NCI-H460 (cell line): ENCODE measurements at regions not wholly inside any gene's neighbourhood (a gene's known extent, or its start where the extent isn't known, plus 50 kb on each side); places are given as distances from the start of the nearest gene placed in this dataset.
"Not testable (repeated sequence)": the region's sequence is repeated elsewhere in the genome, so short reads cannot be mapped to it uniquely, and the experiment has no call there.

Experiments used
- DNase-seq: peaks from one replicate; pipeline ENCODE4 v3.0.0-alpha.2; 2016; ENCODE audit warnings: low read depth; ENCODE audit errors: extremely low read depth

DNA sequence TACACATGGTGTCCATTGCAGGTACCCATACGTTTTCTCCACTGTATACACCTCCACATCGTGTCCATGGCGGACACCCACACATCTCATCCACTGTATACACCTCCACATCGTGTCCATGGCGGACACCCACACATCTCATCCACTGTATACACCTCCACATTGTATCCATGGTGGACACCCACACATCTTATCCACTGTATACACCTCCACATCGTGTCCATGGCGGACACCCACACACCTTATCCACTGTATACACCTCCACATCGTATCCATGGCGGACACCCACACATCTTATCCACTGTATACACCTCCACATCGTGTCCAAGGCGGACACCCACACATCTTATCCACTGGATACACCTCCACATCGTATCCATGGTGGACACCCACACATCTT, 50.4 kb upstream of the TTC34 start:
- DNase-seq: not testable (repeated sequence)

- no peak for DNase-seq
These were observed 52.2 kb upstream of the TTC34 start for GRCh38 chr1:2853711-2854110.

DNA sequence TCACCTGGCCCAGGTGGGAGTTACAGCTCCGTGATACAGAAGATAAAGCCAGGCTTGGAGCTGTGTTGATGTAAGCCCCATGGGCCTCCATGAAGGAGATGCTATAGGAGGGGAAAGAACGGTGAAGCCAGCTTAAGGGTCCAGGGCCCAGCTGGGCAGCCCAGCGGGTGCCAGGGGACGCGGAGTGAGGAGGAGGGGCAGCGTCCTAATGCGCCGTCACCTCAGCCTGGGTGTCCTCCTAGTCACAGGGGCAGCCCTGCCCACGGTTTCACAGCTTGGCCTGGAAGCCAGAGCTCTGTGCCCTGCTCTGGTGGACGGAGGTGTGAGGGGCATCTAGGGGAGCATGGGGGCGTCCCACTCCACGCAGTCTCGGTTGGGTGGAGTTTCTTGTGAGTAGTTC, 52.7 kb upstream of the TTC34 start:
- DNase-seq: no peak

DNA sequence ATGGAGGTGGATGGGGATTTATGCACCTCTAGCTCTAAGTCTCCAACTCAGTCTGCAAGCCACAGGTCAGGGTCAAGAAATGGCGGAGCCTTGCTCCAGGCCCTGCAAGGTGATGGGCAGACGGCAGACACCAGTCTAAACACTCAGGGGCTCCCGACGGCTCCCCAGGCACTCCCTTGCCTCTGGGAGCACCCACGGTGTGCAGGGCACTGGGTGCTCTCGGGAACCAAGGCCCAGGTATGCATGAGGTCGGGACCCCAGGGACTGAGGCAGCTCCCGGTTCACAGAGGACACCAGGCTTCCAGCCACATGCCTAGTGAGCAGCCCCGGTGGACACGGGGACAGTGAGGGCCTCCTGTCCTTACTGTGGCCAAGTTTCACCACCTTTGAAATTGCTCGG, 53.1 kb upstream of the TTC34 start:
- DNase-seq: no peak

DNA sequence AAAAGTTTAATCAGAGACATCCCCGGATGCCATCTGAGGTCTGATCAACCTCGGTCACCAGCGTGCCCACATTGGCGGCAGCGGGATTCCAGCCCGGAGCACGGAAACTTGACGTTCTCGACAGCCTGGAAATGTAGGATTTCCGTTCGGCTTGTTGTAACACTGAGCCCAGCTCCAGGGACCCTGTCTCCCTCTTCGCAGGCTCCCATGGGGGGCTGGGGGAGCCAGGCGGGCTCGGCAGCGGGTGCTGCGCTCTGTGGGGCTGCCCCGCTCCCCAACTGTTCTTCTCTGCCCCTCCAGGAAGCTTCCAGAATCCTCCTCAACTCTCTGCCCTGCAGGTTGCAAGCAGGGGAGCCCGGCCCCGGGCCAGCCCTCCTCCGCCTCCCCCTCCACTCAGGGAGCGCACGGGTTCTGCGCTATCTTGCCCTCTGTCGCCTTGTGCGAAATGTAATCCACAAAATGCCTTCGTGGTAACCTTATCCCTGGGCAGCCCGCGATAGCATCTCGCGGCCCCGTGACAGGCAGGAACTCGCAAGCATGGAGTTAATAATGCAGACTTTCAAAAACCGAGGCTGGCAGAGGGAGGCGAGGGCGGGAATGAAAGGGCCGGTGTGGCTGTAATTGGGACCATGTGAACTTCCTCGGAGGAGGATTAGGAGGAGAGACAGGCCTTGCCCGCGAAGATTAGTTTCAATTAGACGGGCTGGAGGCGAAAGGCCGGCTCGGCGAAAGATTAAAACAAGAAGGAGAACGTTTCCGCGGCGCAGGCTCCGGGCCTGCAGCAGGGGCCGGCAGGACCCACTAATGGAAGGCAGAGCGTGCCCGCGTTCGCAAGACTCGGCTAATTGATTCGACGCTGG, 53.9 kb upstream of the TTC34 start:
- no peak for DNase-seq

- DNase-seq: no peak
These were observed 54.5 kb upstream of the TTC34 start for GRCh38 chr1:2856066-2856390.

DNA sequence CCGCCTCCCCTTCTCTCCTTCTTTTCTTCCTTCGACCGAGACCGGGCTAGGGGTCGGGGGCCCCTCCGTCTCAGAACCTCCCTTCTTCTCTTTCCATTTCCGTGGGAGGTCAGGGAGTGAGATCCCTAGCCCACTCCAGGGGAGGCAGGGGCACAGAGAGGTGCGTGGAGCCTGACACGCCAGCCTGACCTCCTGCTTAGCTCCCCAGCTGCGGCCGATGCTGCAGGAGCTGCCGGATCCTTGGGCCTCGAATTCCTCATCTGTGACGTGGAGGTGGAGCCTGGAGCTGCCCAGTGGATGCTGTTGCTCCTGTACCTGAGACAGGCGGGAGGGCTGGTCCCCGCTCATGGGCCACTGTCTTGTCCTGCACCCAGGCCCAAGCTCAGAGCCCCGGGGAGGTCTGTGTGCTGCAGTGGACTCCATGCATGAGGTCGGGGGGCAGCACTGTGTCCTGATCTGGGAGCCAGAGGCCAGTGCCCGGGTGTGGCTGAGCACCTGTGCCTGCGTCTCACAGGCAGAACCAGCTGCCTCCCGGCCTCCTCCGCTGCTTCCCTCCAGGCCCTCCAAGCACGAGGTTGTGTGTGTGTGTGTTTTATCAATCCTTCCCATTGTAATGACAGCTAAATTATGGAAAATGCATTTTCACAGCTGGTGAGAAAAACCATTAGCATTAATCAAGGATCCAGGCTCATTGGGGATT, 55.3 kb upstream of the TTC34 start:
- no peak for DNase-seq

DNA sequence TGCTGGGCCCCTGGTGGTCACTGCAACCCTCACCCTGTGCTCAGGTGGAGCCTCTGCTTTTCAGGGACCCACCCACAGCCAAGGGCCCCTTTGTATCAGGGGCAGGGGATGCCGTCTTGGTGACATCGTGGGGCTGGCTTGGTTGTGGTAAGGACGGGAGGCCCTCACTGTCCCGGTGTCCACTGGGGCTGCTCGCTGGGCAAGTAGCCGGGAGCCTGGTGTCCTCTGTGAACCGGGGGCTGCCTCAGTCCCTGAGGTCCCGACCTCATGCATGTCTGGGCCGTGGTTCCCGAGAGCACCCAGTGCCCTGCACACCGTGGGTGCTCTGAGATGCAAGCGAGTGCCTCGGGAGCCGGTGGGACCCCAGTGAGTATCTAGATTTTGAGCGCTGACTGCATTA, 56.0 kb upstream of the TTC34 start:
- no peak for DNase-seq

DNA sequence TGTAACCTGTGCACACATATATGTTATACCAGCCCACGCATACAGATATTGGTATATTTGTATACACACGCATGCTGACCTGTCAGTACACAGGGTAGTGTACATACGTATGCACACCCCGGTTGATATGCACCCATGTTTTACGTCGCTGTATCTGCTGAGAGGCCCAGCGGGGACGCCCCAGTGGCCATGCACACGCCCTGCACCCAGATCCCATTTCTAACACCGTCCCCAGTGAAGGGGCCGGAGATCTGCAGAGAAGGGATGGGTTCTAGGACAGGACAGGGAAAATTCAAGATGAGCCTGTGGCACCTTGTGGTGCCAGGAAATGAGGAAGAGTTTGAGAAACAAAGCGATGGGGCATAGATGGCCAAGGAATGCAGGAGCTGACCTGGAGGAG, 57.2 kb upstream of the TTC34 start:
- DNase-seq: no peak

DNA sequence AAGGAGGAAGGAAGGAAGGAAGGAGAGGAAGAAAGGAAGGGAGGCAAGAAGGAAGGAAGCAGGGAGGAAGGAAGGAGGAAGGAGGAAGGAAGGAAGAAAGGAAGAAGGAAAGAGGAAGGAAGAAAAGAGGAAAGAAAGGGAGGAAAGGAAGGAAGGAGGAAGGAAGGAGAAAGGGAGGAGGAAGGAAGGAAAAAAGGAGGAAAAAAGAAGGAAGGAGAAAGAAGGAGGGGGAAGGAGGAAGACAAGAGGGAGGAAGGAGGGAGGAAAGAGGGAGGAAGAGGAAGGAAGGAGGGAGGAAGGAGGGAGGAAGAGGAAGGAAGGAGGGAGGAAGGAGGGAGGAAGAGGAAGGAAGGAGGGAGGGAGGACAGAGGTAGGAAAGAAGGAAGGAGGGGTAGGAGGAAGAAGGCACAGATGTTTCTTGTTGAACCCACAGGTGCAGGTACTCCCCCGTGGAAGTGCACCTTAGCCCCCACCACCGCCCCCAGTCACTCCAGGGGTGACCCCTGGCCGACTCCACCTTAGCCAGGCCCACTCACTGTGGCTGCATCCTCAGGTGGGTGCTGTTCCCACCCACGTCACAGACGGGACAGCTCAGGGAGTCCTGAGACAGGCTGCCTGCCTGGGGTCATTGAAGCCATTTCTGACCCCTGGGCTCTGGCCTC, 57.9 kb upstream of the TTC34 start:
- DNase-seq: no peak

GRCh38 chr1:2859881-2860430, 58.5 kb upstream of the TTC34 start:
- DNase-seq: no peak

GRCh38 chr1:2860476-2861142, 59.1 kb upstream of the TTC34 start:
- DNase-seq: no peak

DNA sequence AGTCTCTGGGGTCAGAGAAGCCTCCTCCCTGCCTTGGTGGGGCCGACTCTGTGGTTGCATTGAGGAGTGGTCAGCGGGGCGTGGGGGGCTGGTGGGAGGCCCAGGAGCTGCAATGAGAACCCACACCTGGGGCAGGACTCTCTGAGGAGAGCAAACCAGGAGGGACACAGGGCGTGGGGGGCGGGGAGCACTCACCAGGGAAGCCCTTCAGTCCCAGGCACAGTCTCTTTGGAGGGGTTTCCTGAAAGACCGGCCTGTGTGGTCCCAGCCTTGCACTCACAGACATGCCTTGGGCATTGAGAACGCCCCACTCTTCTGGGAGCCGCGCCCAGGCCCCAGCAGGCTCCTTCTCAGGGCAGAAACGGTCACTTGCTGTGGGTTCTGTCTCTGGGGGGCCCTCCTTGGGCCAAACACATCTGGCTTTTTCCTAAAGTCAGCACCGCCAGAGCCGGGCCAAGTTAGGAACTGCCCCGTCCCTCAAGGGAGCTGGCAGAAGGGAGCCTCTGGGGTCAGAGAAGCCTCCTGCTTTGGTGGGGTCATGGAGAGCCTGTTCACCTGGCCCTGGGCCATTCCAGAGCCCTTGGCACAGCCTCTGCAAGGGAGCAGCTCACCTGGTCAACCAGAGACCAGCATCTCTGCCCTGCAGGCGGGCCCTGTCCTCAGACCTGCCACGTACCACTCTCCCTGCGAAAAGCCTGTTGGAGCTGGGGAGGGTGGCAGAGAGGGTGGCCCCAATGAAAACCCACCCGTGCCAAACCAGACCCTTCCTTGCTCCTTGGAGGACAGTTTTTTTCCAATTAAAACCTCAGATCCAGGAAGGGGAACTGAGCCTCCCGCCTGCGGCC, 59.9 kb upstream of the TTC34 start:
- no peak for DNase-seq

- DNase-seq: no peak
These were observed 60.7 kb upstream of the TTC34 start for GRCh38 chr1:2861988-2862813.

GRCh38 chr1:2862814-2863647, 61.5 kb upstream of the TTC34 start:
- DNase-seq: no peak

- no peak for DNase-seq
These were observed 62.1 kb upstream of the TTC34 start for GRCh38 chr1:2863648-2863963.

DNA sequence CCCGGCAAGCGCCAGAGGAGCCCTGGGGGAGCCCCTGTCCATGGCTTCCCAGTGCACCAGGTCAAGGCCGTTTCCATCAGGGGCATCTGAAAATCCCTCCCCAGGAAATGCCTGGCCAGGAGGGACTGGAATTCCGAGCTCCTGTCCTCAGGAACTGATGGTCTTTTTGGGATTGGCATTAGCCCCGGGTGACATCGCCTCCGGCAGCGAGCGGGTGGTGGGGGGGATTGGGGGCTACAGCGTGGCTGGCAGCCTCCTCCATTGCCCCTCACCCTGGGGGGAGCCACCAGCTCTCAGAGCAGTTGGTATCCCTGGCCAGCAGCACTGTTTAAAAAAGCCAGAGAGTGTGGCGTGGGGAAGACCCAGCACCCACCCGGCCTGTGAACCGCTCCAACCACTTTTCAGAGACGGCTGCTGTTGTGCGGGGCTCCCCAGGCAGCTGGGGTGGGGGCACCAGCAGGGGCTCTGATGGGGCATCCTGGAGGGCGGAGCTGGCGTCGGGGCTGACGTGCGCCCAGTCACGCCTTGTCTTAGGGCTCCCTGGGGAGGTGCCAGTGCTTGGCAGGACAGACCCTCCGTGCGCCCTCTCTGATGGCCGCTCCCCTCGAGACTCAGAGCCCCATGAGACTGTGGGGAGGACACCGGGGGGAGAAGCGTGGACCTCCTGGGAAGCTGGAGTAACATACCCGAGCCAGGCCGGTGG, 62.9 kb upstream of the TTC34 start:
- no peak for DNase-seq

DNA sequence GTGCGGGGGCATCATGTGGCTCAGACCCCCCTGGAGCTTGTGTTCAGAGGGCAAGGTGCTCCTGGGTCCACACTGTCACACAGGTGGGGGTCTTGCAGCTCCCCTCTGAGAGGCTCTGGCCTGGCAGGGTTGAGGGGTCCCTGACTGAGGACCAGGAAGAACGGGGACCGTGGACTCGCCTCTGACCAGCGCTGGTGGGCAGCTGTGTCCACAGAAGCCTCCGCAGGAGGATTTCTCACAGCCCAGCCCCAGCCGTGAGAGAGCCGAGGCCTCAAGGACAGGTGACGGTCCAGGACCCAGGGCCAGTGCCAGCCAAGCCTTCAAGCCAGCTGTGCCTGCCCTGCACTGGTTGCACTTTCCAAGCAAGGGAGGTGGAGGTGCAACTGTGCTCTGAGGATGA, 63.5 kb upstream of the TTC34 start:
- DNase-seq: no peak
